RWPE1 (cell line): ENCODE measurements at regions not wholly inside any gene's neighbourhood (a gene's known extent, or its start where the extent isn't known, plus 50 kb on each side); places are given as distances from the start of the nearest gene placed in this dataset.
"Not testable (repeated sequence)": the region's sequence is repeated elsewhere in the genome, so short reads cannot be mapped to it uniquely, and the experiment has no call there.

Source experiments
- CTCF ChIA-PET: fragments of 350-600 bp; sonication (Branson Sonifier 250); formaldehyde crosslinking; extraction: SDS; loops from one replicate; lab custom pipeline; 2021; lab: Yijun Ruan, JAX
- POLR2A ChIA-PET: fragments of 400-600 bp; formaldehyde crosslinking; extraction: SDS; loops from one replicate; lab custom pipeline; 2020; ENCODE audit warnings: antibody characterized with exemption; ENCODE audit not compliant: low non-redundant PET; lab: Yijun Ruan, JAX
- DNase-seq: peaks from one replicate; pipeline ENCODE4 v3.0.0; 2012; ENCODE audit warnings: low spot score
- H3K27ac ChIP-seq: fragments of 450-650 bp; 2 replicates; pipeline ENCODE4 v1.5.1; 2017
- CTCF ChIP-seq: fragments of 450-650 bp; conservative IDR thresholded peaks from 2 replicates; pipeline ENCODE4 v1.5.1; 2017; ENCODE audit warnings: low read depth, mild to moderate bottlenecking

- no peak overlapping the region for H3K27ac ChIP-seq
- no peak for TF ChIP-seq CTCF
- CTCF ChIA-PET, result interaction anchor here (0.5 to 0.9 kb wide), 2 partner anchors 39 to 129 kb away, joined by 3 to 4 read pairs; no protein-coding TSS in a partner anchor
- DNase-seq, result no peak
- POLR2A ChIA-PET, result no interaction called here
These were observed 64.0 kb downstream of the PRR15 start for GRCh38 chr7:29627631-29628030.

DNA sequence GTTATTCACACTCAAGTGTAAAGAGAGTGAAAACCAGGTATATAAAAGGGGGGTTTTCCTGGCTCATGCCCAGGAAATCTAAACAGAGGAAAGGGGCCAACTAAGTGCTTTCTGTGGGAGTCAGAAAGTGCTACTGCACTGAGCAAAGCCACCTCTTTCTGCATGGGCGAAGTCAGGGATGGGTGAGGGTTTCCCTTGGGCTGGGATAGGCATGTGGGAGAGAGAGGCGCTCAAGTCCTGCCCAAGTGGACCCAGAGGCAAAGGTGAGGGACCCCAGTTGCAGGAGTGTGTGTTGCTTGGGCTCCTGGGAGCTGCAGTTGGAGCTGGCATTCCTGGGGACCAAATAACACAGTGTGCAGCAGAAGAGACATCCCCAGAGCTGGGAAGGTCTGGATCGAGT, 65.9 kb downstream of the PRR15 start:
- no peak for TF ChIP-seq CTCF
- ChIA-PET CTCF (interaction anchor here (0.7 kb wide), 1 partner anchor 30 kb away, joined by 3 read pairs; no protein-coding TSS in a partner anchor), POLR2A (no interaction called here)
- no peak overlapping the region for H3K27ac ChIP-seq
- DNase-seq, result no peak

- DNase-seq, result peak; percentile 23
- POLR2A ChIA-PET, result not testable (repeated sequence)
These were observed 71.7 kb downstream of the PRR15 start for GRCh38 chr7:29635067-29636008.

DNA sequence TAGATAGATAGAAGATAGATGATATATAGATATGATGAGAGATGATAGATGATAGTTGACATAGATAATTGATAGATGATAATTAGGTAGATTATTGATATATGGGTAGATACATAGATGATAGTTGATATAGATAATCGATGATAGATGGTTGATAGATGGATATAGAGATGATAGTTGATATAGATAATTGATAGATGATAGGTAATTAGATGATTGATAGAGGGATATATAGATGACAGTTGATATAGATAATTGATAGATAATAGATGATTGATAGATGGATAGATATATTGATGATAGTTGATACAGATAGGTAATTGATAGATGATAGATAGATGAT, 72.3 kb downstream of the PRR15 start:
- no peak overlapping the region for H3K27ac ChIP-seq
- POLR2A ChIA-PET, result no interaction called here
- TF ChIP-seq CTCF, result peak; percentile 58
- CTCF ChIA-PET, result interaction anchor here (0.7 to 1.3 kb wide), 4 partner anchors 178 to 841 kb away, joined by 3 read pairs; no protein-coding TSS in a partner anchor
- no peak for DNase-seq

More at GRCh38 chr7:29635067-29636008, 71.7 kb downstream of the PRR15 start:
- TF ChIP-seq CTCF, result peak; percentile 83
- CTCF ChIA-PET, result interaction anchor here (0.6 to 1.3 kb wide), 7 partner anchors 50 to 840 kb away, joined by 3 read pairs; no protein-coding TSS in a partner anchor
- not testable (repeated sequence) for H3K27ac ChIP-seq

DNA sequence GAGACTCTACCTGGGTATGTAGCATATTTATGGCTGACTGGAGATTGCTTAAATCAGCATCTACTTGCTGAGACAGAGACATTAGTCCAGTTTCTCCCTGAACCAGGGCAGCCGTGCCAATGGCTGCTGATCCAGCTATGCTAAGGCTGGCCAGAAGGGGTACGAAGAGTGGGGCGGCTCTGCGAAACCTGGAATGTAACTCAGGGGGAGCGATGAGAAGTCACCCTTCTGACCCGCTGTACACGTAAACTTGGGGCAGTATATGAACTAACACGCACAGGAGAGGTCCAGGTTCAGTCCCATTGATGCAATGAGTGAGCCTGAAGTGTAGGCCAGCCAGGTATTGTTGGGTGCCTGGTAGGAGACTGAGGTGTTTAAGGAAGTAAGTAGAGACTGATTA, 73.7 kb downstream of the PRR15 start:
- ChIA-PET POLR2A (no interaction called here), CTCF (interaction anchor here (0.6 to 1.0 kb wide), 2 partner anchors 241 to 399 kb away, joined by 3 read pairs; no protein-coding TSS in a partner anchor)
- no peak for TF ChIP-seq CTCF
- no peak for DNase-seq
- no peak overlapping the region for H3K27ac ChIP-seq

- CTCF ChIA-PET, result interaction anchor here (0.6 kb wide), 1 partner anchor 11 kb away, joined by 3 read pairs; no protein-coding TSS in a partner anchor
These were observed 75.2 kb downstream of the PRR15 start for GRCh38 chr7:29638841-29639240.

GRCh38 chr7:29639386-29639785, 75.8 kb downstream of the PRR15 start:
- ChIA-PET POLR2A (no interaction called here), CTCF (interaction anchor here (0.6 kb wide), 1 partner anchor 11 kb away, joined by 3 read pairs; no protein-coding TSS in a partner anchor)
- H3K27ac ChIP-seq, result no peak overlapping the region
- no peak for TF ChIP-seq CTCF
- DNase-seq, result no peak

More at GRCh38 chr7:29638841-29639240, 75.2 kb downstream of the PRR15 start:
- POLR2A ChIA-PET, H3K27ac ChIP-seq, DNase-seq: not testable (repeated sequence)
